Natural killer cell (primary cell): ENCODE measurements at regions not wholly inside any gene's neighbourhood (a gene's known extent, or its start where the extent isn't known, plus 50 kb on each side); places are given as distances from the start of the nearest gene placed in this dataset.

ENCODE experiments used
- ATAC-seq, 3 donors: fragments of 150-1000 bp in 2 of 3; fragments of 200-7000 bp in 1 of 3; cut with Tn5 transposase; 1 replicate in 1 of 3; 2 replicates in 2 of 3; pipeline ENCODE4 v1.10.0; 2021; ENCODE audit warnings: mild to moderate bottlenecking in 2 of 3, moderate library complexity in 2 of 3
- DNase-seq, 2 donors: peaks; one replicate each; pipeline versions ENCODE4 v3.0.0 to v3.0.0-alpha.2; 2013 to 2021; ENCODE audit warnings: mixed read lengths in 1 of 2
- H3K27ac ChIP-seq: one replicate; pipeline ENCODE4 v1.5.1; 2013; ENCODE audit warnings: mild to moderate bottlenecking, low read length
- H3K27me3 ChIP-seq: one replicate; pipeline ENCODE4 v1.6.1; 2013; ENCODE audit warnings: low read length; ENCODE audit not compliant: control insufficient read depth, insufficient read depth
- H3K36me3 ChIP-seq: one replicate; pipeline ENCODE4 v1.6.1; 2013; ENCODE audit warnings: low read length; ENCODE audit not compliant: control insufficient read depth, insufficient read depth
- H3K4me1 ChIP-seq: one replicate; pipeline ENCODE4 v1.6.1; 2013; ENCODE audit warnings: low read length; ENCODE audit not compliant: control insufficient read depth, insufficient read depth
- H3K4me3 ChIP-seq: one replicate; pipeline ENCODE4 v1.5.1; 2013; ENCODE audit warnings: low read length
- H3K9me3 ChIP-seq: one replicate; pipeline ENCODE4 v1.6.1; 2013; ENCODE audit warnings: low read length; ENCODE audit not compliant: control insufficient read depth, insufficient read depth
- H3K27ac Mint-ChIP-seq, 2 donors: one replicate each; pipeline ENCODE4 v1.8.0; 2022; ENCODE audit warnings: mild to moderate bottlenecking in 2 of 2, mixed read lengths in 2 of 2, moderate library complexity in 1 of 2
- H3K27me3 Mint-ChIP-seq, 2 donors: one replicate each; pipeline ENCODE4 v1.8.0; 2022; ENCODE audit warnings: low read depth in 2 of 2, mixed read lengths in 2 of 2
- H3K36me3 Mint-ChIP-seq: one replicate; pipeline ENCODE4 v1.8.0; 2022; ENCODE audit warnings: mixed read lengths
- H3K4me1 Mint-ChIP-seq, 2 donors: one replicate each; pipeline ENCODE4 v1.8.0; 2022; ENCODE audit warnings: mixed read lengths in 2 of 2
- H3K4me3 Mint-ChIP-seq: one replicate; pipeline ENCODE4 v1.8.0; 2022; ENCODE audit warnings: mild to moderate bottlenecking, moderate library complexity, mixed read lengths
- H3K9me3 Mint-ChIP-seq, 2 donors: one replicate each; pipeline ENCODE4 v1.8.0; 2022; ENCODE audit warnings: mixed read lengths in 2 of 2
- WGBS: methylation state at CpG from one replicate; pipeline ENCODE4 v1.1.7; 2013; ENCODE audit warnings: missing lambda C conversion rate; ENCODE audit not compliant: insufficient coverage; 5-methylcytosine and 5-hydroxymethylcytosine counted together
- intact Hi-C: fragments of 100-400 bp; cut with micrococcal nuclease; formaldehyde crosslinking; loops from one replicate; pipeline ENCODE4 v1.14.2; 2022
- TF ChIP-seq, protein P1 (sequence below): fragments of 200-600 bp; IDR thresholded peaks from one replicate; pipeline ENCODE4 v1.8.0; 2022; ENCODE audit warnings: antibody characterized with exemption

GRCh38 chr1:10870493-10871096, 74.1 kb upstream of the CASZ1 start:
- WGBS, result 62% methylated on average over 5 of the region's 5 CpGs
- Mint-ChIP-seq H3K27me3 (peaks cover 22 to 33% of the 10 kb centered on the region in 2 donors), H3K4me3 (no peak overlapping the region), H3K4me1 (peaks cover 5 to 15% of the 10 kb centered on the region in 2 donors), H3K9me3 (no peaks in the 10 kb centered on the region), H3K27ac (no peak overlapping the region), H3K36me3 (no peaks in the 10 kb centered on the region)
- TF ChIP-seq, protein P1, sequence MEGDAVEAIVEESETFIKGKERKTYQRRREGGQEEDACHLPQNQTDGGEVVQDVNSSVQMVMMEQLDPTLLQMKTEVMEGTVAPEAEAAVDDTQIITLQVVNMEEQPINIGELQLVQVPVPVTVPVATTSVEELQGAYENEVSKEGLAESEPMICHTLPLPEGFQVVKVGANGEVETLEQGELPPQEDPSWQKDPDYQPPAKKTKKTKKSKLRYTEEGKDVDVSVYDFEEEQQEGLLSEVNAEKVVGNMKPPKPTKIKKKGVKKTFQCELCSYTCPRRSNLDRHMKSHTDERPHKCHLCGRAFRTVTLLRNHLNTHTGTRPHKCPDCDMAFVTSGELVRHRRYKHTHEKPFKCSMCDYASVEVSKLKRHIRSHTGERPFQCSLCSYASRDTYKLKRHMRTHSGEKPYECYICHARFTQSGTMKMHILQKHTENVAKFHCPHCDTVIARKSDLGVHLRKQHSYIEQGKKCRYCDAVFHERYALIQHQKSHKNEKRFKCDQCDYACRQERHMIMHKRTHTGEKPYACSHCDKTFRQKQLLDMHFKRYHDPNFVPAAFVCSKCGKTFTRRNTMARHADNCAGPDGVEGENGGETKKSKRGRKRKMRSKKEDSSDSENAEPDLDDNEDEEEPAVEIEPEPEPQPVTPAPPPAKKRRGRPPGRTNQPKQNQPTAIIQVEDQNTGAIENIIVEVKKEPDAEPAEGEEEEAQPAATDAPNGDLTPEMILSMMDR, result no peak
- ATAC-seq, result no peak
- intact Hi-C loops, result no loop called here
- H3K27ac ChIP-seq, result no peak overlapping the region
- H3K4me1 ChIP-seq, result peaks cover 13% of the 10 kb centered on the region
- no peak for DNase-seq
- no peaks in the 10 kb centered on the region for H3K36me3 ChIP-seq
- H3K9me3 ChIP-seq, result no peaks in the 10 kb centered on the region
- H3K4me3 ChIP-seq, result no peak overlapping the region
- peaks cover 27% of the 10 kb centered on the region for H3K27me3 ChIP-seq

DNA sequence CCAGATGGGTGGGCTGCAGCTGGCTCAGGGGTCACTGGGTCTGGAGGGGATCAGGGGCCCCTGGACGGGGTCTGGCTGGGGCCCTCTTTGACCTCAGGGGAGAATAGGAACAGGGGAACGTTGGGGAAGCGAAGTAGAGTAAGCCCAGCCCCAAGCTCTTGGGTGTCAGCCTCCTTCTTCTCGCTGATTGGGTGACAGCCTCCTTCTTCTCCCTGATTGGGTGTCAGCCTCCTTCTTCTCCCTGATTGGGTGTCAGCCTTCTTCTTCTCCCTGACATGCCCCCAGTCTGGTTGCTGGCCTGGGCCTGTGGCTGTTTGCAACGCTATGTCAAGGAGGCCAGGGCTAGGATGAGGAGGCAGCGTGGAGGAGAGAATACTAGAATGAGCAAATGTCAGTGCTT, 76.7 kb upstream of the CASZ1 start:
- Histone ChIP-seq H3K4me1 (no peaks in the 10 kb centered on the region), H3K4me3 (no peak overlapping the region), H3K36me3 (no peaks in the 10 kb centered on the region), H3K27ac (no peak overlapping the region), H3K9me3 (no peaks in the 10 kb centered on the region), H3K27me3 (peaks cover 10% of the 10 kb centered on the region)
- intact Hi-C loops, result no loop called here
- no peaks in the 10 kb centered on the region for H3K36me3 Mint-ChIP-seq
- H3K4me3 Mint-ChIP-seq, result no peak overlapping the region
- DNase-seq (no peak), ATAC-seq (no peak)
- no peak overlapping the region for H3K27ac Mint-ChIP-seq
- H3K4me1 Mint-ChIP-seq, result no peaks in the 10 kb centered on the region
- WGBS, result 86% methylated on average over 6 of the region's 6 CpGs
- TF ChIP-seq, protein P1, result no peak
- peaks cover 16% of the 10 kb centered on the region in 2 donors for H3K27me3 Mint-ChIP-seq
- H3K9me3 Mint-ChIP-seq, result no peaks in the 10 kb centered on the region

- Mint-ChIP-seq H3K27ac (no peak overlapping the region), H3K4me1 (no peaks in the 10 kb centered on the region), H3K4me3 (no peak overlapping the region), H3K36me3 (no peaks in the 10 kb centered on the region), H3K27me3 (peaks cover 8 to 12% of the 10 kb centered on the region in 2 donors), H3K9me3 (no peaks in the 10 kb centered on the region)
- H3K4me1 ChIP-seq, result no peaks in the 10 kb centered on the region
- H3K9me3 ChIP-seq, result no peaks in the 10 kb centered on the region
- DNase-seq (no peak), ATAC-seq (no peak)
- peaks cover 5% of the 10 kb centered on the region for H3K27me3 ChIP-seq
- no peaks in the 10 kb centered on the region for H3K36me3 ChIP-seq
- H3K4me3 ChIP-seq, result no peak overlapping the region
- intact Hi-C loops, result no loop called here
- 93% methylated on average over 5 of the region's 5 CpGs for WGBS
- TF ChIP-seq, protein P1, result no peak
- H3K27ac ChIP-seq, result no peak overlapping the region
Observed at GRCh38 chr1:10874351-10874750, 77.9 kb upstream of the CASZ1 start.

DNA sequence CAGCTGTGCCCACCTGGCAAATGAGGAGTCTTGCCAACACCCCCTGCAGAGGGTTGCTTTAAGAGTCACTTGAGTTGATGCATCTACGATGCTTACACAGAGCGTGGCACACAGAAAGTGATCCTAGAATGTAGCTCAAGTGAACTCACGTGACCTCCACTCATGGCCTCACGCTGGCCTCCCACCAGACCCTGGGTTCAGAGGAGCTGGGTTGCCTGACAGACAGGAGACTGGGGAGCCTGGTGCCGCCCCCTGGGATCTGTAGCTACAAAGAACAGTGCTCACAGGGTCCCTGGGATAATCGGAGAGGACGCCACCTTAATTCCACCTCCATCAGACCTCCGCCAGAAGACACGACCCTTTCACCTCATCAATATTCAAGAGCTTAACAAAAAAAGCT, 81.4 kb upstream of the CASZ1 start:
- DNase-seq, result no peak
- no peaks in the 10 kb centered on the region for H3K4me1 ChIP-seq
- WGBS, result 89% methylated on average over 7 of the region's 9 CpGs
- Mint-ChIP-seq H3K36me3 (no peaks in the 10 kb centered on the region), H3K27ac (no peak overlapping the region), H3K4me1 (no peaks in the 10 kb centered on the region), H3K4me3 (no peak overlapping the region), H3K9me3 (no peaks in the 10 kb centered on the region), H3K27me3 (peaks cover 5% of the 10 kb centered on the region in 2 donors)
- ATAC-seq, result no peak
- TF ChIP-seq, protein P1, result no peak
- intact Hi-C loops, result no loop called here
- H3K36me3 ChIP-seq, result no peaks in the 10 kb centered on the region
- no peak overlapping the region for H3K4me3 ChIP-seq
- H3K9me3 ChIP-seq, result no peaks in the 10 kb centered on the region
- H3K27ac ChIP-seq, result no peak overlapping the region
- H3K27me3 ChIP-seq, result no peaks in the 10 kb centered on the region
